ENCODE measurements at regions not wholly inside any gene's neighbourhood (a gene's known extent, or its start where the extent isn't known, plus 50 kb on each side); places are given as distances from the start of the nearest gene placed in this dataset.

GRCh38 chr17:70857351-70857750, 688.0 kb downstream of the KCNJ2 start:
- H3K27me3 ChIP-seq (ENCODE audit: control insufficient read depth, extremely low read depth, insufficient read depth, low read length): no peaks in the 10 kb centered on the region
- H3K36me3 ChIP-seq (ENCODE audit: control insufficient read depth in 2 of 2, extremely low read depth in 1 of 2, insufficient read depth in 2 of 2, low read length in 2 of 2): no peaks in the 10 kb centered on the region
- no peak for TF ChIP-seq EZH2 (IDR thresholded peaks at IDR 0.05; ENCODE audit: low read length)
- TF ChIP-seq CTCF (optimal IDR thresholded peaks at IDR 0.05 in 1 of 3, IDR thresholded peaks at IDR 0.05 in 1 of 3, conservative IDR thresholded peaks at IDR 0.05 in 1 of 3; ENCODE audit: extremely low read depth in 1 of 3, insufficient read depth in 2 of 3, low read length in 3 of 3): no peak
- H3K27ac ChIP-seq (ENCODE audit: control insufficient read depth, insufficient read depth, low read length): peak overlapping the region; percentile 31
- H3K9me3 ChIP-seq (ENCODE audit: control insufficient read depth, low read depth, low read length): no peaks in the 10 kb centered on the region
- H4K20me1 ChIP-seq (ENCODE audit: control insufficient read depth, extremely low read depth, insufficient read depth, low read length): no peaks in the 10 kb centered on the region
- H3K79me2 ChIP-seq (ENCODE audit: control insufficient read depth, insufficient read depth, low read length): no peaks in the 10 kb centered on the region
- dilution Hi-C loops (cut with MboI; ENCODE audit: extremely low pct_ligation_motif_present, low sequenced_read_pairs): no loop called here
- DNase-seq (ENCODE audit: low read depth, low spot score): no peak
- H2AFZ ChIP-seq (ENCODE audit: control insufficient read depth, low read length): peak overlapping the region; percentile 61
- H3K4me3 ChIP-seq (ENCODE audit: control insufficient read depth in 2 of 3, extremely low read depth in 1 of 3, insufficient read depth in 2 of 3, low read depth in 1 of 3, low read length in 3 of 3): no peak overlapping the region
- no peaks in the 10 kb centered on the region for H3K9me1 ChIP-seq (ENCODE audit: control insufficient read depth, extremely low read depth, insufficient read depth, low read length)
- FAIRE-seq: peak; percentile 73
- H3K9ac ChIP-seq (ENCODE audit: control insufficient read depth, extremely low read depth, insufficient read depth, low read length): no peak overlapping the region
- peaks cover 4% of the 10 kb centered on the region for H3K4me1 ChIP-seq (ENCODE audit: control insufficient read depth, extremely low read depth, insufficient read depth, low read length)
- peak overlapping the region; percentile 53 for H3K4me2 ChIP-seq (ENCODE audit: control insufficient read depth, extremely low read depth, insufficient read depth, low read depth, low read length)

- Histone ChIP-seq H3K36me3 (ENCODE audit: control insufficient read depth in 2 of 2, extremely low read depth in 1 of 2, insufficient read depth in 2 of 2, low read length in 2 of 2) (no peaks in the 10 kb centered on the region), H4K20me1 (ENCODE audit: control insufficient read depth, extremely low read depth, insufficient read depth, low read length) (no peaks in the 10 kb centered on the region)
- dilution Hi-C loops (cut with MboI; ENCODE audit: extremely low pct_ligation_motif_present, low sequenced_read_pairs): no loop called here
Observed at GRCh38 chr17:70859829-70860228, 690.5 kb downstream of the KCNJ2 start.

More at GRCh38 chr17:70859829-70860228, 690.5 kb downstream of the KCNJ2 start:
- Histone ChIP-seq H3K4me2 (ENCODE audit: control insufficient read depth, extremely low read depth, insufficient read depth, low read depth, low read length) (no peak overlapping the region), H3K9me1 (ENCODE audit: control insufficient read depth, extremely low read depth, insufficient read depth, low read length) (no peaks in the 10 kb centered on the region), H3K27me3 (ENCODE audit: control insufficient read depth, extremely low read depth, insufficient read depth, low read length) (no peaks in the 10 kb centered on the region), H3K9ac (ENCODE audit: control insufficient read depth, extremely low read depth, insufficient read depth, low read length) (no peak overlapping the region), H3K27ac (ENCODE audit: control insufficient read depth, insufficient read depth, low read length) (no peak overlapping the region), H3K4me1 (ENCODE audit: control insufficient read depth, extremely low read depth, insufficient read depth, low read length) (peaks cover 4% of the 10 kb centered on the region), H3K4me3 (ENCODE audit: control insufficient read depth in 2 of 3, extremely low read depth in 1 of 3, insufficient read depth in 2 of 3, low read depth in 1 of 3, low read length in 3 of 3) (no peak overlapping the region), H3K9me3 (ENCODE audit: control insufficient read depth, low read depth, low read length) (no peaks in the 10 kb centered on the region), H2AFZ (ENCODE audit: control insufficient read depth, low read length) (no peak overlapping the region), H3K79me2 (ENCODE audit: control insufficient read depth, insufficient read depth, low read length) (no peaks in the 10 kb centered on the region)
- DNase-seq (ENCODE audit: low read depth, low spot score): no peak
- TF ChIP-seq EZH2 (IDR thresholded peaks at IDR 0.05; ENCODE audit: low read length): no peak
- TF ChIP-seq CTCF (optimal IDR thresholded peaks at IDR 0.05 in 1 of 3, IDR thresholded peaks at IDR 0.05 in 1 of 3, conservative IDR thresholded peaks at IDR 0.05 in 1 of 3; ENCODE audit: extremely low read depth in 1 of 3, insufficient read depth in 2 of 3, low read length in 3 of 3): no peak
- no peak for FAIRE-seq

All from keratinocyte (primary cell).